WTC11 (cell line): ENCODE measurements at regions not wholly inside any gene's neighbourhood (a gene's known extent, or its start where the extent isn't known, plus 50 kb on each side); places are given as distances from the start of the nearest gene placed in this dataset.

Source experiments
- MXD4 ChIP-seq: fragments of 250-450 bp; sonication (Bioruptor Pico); IDR thresholded peaks from 2 replicates; pipeline ENCODE4 v1.8.0; 2021; ENCODE audit warnings: mild to moderate bottlenecking, moderate library complexity, borderline replicate concordance
- TF ChIP-seq, protein P1 (sequence below): sonication (generic); formaldehyde crosslinking; IDR thresholded peaks from 2 replicates; pipeline ENCODE4 v1.8.0; 2022; ENCODE audit warnings: mild to moderate bottlenecking, missing genetic modification reagents

DNA sequence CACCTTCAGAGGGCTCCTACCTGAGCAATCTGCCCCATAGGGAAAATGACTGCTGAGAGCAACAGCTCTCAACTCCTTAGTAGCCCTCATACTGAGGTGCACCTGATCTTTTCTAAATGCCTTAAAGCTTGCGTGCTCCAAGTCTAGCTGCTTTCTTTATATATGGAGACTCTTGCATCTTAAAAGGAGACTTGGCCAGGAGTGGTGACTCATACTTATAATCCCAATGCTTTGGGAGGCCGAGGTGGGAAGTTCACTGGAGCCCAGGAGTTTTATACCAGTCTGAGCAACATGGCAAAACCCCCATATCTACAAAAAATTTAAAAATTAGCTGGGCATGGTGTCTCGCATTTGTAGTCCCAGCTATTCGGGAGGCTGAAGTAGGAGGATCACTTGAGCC, 78.1 kb upstream of the TRIM2 start:
- TF ChIP-seq MXD4 (CRISPR knock-in tag): no peak
- TF ChIP-seq, protein P1, sequence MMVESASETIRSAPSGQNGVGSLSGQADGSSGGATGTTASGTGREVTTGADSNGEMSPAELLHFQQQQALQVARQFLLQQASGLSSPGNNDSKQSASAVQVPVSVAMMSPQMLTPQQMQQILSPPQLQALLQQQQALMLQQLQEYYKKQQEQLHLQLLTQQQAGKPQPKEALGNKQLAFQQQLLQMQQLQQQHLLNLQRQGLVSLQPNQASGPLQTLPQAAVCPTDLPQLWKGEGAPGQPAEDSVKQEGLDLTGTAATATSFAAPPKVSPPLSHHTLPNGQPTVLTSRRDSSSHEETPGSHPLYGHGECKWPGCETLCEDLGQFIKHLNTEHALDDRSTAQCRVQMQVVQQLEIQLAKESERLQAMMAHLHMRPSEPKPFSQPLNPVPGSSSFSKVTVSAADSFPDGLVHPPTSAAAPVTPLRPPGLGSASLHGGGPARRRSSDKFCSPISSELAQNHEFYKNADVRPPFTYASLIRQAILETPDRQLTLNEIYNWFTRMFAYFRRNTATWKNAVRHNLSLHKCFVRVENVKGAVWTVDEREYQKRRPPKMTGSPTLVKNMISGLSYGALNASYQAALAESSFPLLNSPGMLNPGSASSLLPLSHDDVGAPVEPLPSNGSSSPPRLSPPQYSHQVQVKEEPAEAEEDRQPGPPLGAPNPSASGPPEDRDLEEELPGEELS (CRISPR knock-in tag): no peak
